NB4 (cell line): ENCODE measurements at regions not wholly inside any gene's neighbourhood (a gene's known extent, or its start where the extent isn't known, plus 50 kb on each side); places are given as distances from the start of the nearest gene placed in this dataset.

Source experiments
- CTCF ChIP-seq: IDR thresholded peaks from one replicate; pipeline ENCODE4 v1.5.1; 2012; ENCODE audit warnings: low read depth, low read length
- MYC ChIP-seq: IDR thresholded peaks from 2 replicates; pipeline ENCODE4 v1.6.1; 2011; ENCODE audit warnings: low read depth, low read length

GRCh38 chr7:153393666-153394065 lies 634.1 kb downstream of the ACTR3B start:
- TF ChIP-seq CTCF (no peak), MYC (no peak)
